SK-N-SH treated with all-trans-retinoic acid at 6 μM for 48 hours (cell line): ENCODE measurements at regions not wholly inside any gene's neighbourhood (a gene's known extent, or its start where the extent isn't known, plus 50 kb on each side); places are given as distances from the start of the nearest gene placed in this dataset.

Experiments used
- ARNTL ChIP-seq: fragments of 450-650 bp; formaldehyde crosslinking; IDR thresholded peaks from 2 replicates; pipeline ENCODE4 v1.5.0; 2020; ENCODE audit warnings: low read depth, mild to moderate bottlenecking, moderate library complexity, borderline replicate concordance
- BACH2 ChIP-seq: fragments of 250-450 bp; sonication (Bioruptor Pico); IDR thresholded peaks from 2 replicates; pipeline ENCODE4 v1.9.0; 2021; ENCODE audit warnings: mild to moderate bottlenecking, borderline replicate concordance
- OSR1 ChIP-seq: fragments of 250-450 bp; sonication (Bioruptor Pico); IDR thresholded peaks from 2 replicates; pipeline ENCODE4 v1.8.0; 2022; ENCODE audit warnings: moderate library complexity, mild to moderate bottlenecking, inconsistent platforms
- POU6F1 ChIP-seq: fragments of 250-450 bp; sonication (Bioruptor Pico); IDR thresholded peaks from 2 replicates; pipeline ENCODE4 v1.8.0; 2021; ENCODE audit warnings: low read depth, mild to moderate bottlenecking, moderate library complexity, borderline replicate concordance
- RARB ChIP-seq: fragments of 250-450 bp; sonication (Bioruptor Pico); IDR thresholded peaks from 2 replicates; pipeline ENCODE4 v1.8.0; 2021; ENCODE audit warnings: mild to moderate bottlenecking, moderate library complexity
- TCF4 ChIP-seq: fragments of 250-450 bp; sonication (Bioruptor Pico); IDR thresholded peaks from 2 replicates; pipeline ENCODE4 v1.8.0; 2021; ENCODE audit warnings: mild to moderate bottlenecking, moderate library complexity, borderline replicate concordance
- TSHZ2 ChIP-seq: fragments of 250-450 bp; sonication (Bioruptor Pico); IDR thresholded peaks from 2 replicates; pipeline ENCODE4 v1.5.0; 2020; ENCODE audit warnings: mild to moderate bottlenecking, moderate library complexity
- ZFP3 ChIP-seq: fragments of 250-450 bp; sonication (Bioruptor Pico); IDR thresholded peaks from 2 replicates; pipeline ENCODE4 v1.5.0; 2020; ENCODE audit warnings: mild to moderate bottlenecking, moderate library complexity
- ZNF70 ChIP-seq: fragments of 450-650 bp; formaldehyde crosslinking; IDR thresholded peaks from 2 replicates; pipeline ENCODE4 v1.5.0; 2020; ENCODE audit warnings: mild to moderate bottlenecking, moderate library complexity
- ZNF8 ChIP-seq: fragments of 450-650 bp; formaldehyde crosslinking; IDR thresholded peaks from 2 replicates; pipeline ENCODE4 v1.5.0; 2020; ENCODE audit warnings: mild to moderate bottlenecking, moderate library complexity
- TF ChIP-seq, protein P1 (sequence below): fragments of 250-450 bp; sonication (Bioruptor Pico); IDR thresholded peaks from 2 replicates; pipeline ENCODE4 v1.5.1; 2021; ENCODE audit warnings: mild to moderate bottlenecking, moderate library complexity
- TF ChIP-seq, protein P2 (sequence below): fragments of 250-450 bp; sonication (Bioruptor Pico); IDR thresholded peaks from 2 replicates; pipeline ENCODE4 v1.8.0; 2020; ENCODE audit warnings: mild to moderate bottlenecking, moderate library complexity, borderline replicate concordance

DNA sequence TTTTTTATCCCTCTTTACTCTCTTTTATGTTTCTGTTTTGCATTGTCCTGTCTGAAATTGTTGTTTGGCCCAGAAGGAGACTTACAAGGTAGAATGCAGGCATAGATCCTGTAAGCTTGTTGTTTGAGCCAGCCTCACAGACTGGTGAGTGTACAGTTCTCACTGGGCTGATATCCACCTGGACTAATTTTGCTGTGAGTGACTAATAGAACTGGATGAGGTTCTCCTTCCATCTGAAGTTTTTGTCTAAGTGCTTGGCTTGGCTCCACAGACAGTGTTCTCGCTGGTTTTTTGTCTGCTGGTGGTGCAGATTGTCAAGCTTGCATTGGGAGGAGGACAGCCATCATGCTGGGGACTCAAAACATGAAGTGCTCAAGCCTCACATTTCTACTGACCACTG lies 495.7 kb downstream of the TSN start:
- TF ChIP-seq RARB (CRISPR knock-in tag) (no peak), TCF4 (CRISPR knock-in tag) (no peak), ZNF8 (CRISPR knock-in tag) (no peak), BACH2 (CRISPR knock-in tag) (no peak), TSHZ2 (no peak), POU6F1 (CRISPR knock-in tag) (no peak), ARNTL (CRISPR knock-in tag) (no peak), ZFP3 (no peak), ZNF70 (CRISPR knock-in tag) (no peak), OSR1 (no peak)
- TF ChIP-seq, protein P1, sequence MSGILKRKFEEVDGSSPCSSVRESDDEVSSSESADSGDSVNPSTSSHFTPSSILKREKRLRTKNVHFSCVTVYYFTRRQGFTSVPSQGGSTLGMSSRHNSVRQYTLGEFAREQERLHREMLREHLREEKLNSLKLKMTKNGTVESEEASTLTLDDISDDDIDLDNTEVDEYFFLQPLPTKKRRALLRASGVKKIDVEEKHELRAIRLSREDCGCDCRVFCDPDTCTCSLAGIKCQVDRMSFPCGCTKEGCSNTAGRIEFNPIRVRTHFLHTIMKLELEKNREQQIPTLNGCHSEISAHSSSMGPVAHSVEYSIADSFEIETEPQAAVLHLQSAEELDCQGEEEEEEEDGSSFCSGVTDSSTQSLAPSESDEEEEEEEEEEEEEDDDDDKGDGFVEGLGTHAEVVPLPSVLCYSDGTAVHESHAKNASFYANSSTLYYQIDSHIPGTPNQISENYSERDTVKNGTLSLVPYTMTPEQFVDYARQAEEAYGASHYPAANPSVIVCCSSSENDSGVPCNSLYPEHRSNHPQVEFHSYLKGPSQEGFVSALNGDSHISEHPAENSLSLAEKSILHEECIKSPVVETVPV (CRISPR knock-in tag), result no peak
- TF ChIP-seq, protein P2, sequence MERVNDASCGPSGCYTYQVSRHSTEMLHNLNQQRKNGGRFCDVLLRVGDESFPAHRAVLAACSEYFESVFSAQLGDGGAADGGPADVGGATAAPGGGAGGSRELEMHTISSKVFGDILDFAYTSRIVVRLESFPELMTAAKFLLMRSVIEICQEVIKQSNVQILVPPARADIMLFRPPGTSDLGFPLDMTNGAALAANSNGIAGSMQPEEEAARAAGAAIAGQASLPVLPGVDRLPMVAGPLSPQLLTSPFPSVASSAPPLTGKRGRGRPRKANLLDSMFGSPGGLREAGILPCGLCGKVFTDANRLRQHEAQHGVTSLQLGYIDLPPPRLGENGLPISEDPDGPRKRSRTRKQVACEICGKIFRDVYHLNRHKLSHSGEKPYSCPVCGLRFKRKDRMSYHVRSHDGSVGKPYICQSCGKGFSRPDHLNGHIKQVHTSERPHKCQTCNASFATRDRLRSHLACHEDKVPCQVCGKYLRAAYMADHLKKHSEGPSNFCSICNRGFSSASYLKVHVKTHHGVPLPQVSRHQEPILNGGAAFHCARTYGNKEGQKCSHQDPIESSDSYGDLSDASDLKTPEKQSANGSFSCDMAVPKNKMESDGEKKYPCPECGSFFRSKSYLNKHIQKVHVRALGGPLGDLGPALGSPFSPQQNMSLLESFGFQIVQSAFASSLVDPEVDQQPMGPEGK (CRISPR knock-in tag), result no peak
